Colonic mucosa (tissue), 4 donors: ENCODE measurements at regions not wholly inside any gene's neighbourhood (a gene's known extent, or its start where the extent isn't known, plus 50 kb on each side); places are given as distances from the start of the nearest gene placed in this dataset.

Experiments used
- DNase-seq: peaks from one replicate; pipeline ENCODE4 v3.0.0-alpha.2; 2020
- H3K27ac ChIP-seq: fragments of 200-600 bp; one replicate; pipeline ENCODE4 v1.8.0; 2021
- H3K27me3 ChIP-seq: fragments of 200-600 bp; one replicate; pipeline ENCODE4 v1.8.0; 2021
- H3K36me3 ChIP-seq: fragments of 200-600 bp; one replicate; pipeline ENCODE4 v1.8.0; 2021
- H3K4me1 ChIP-seq: fragments of 200-600 bp; one replicate; pipeline ENCODE4 v1.8.0; 2021; ENCODE audit warnings: mild to moderate bottlenecking
- H3K4me3 ChIP-seq: fragments of 200-600 bp; one replicate; pipeline ENCODE4 v1.8.0; 2021
- H3K9ac ChIP-seq, 2 donors: one replicate each; pipeline ENCODE4 v1.7.0; 2013; ENCODE audit warnings: control low read depth in 2 of 2, low read depth in 2 of 2, low read length in 2 of 2
- H3K9me3 ChIP-seq: fragments of 200-600 bp; one replicate; pipeline ENCODE4 v1.8.0; 2021
- CTCF ChIP-seq: fragments of 200-600 bp; IDR thresholded peaks from one replicate; pipeline ENCODE4 v1.8.0; 2022; ENCODE audit warnings: antibody characterized with exemption, mild to moderate bottlenecking
- intact Hi-C: fragments of 100-400 bp; cut with DNase I; formaldehyde crosslinking; loops from one replicate; pipeline ENCODE4 v1.14.1; 2022
- donor health status: healthy.
- donor health status: DM: no; HTN: no; CAD: no.
- donor health status: DM: no; HTN: no; CAD: no.

GRCh38 chr20:48349656-48350055 lies 478.1 kb downstream of the PREX1 start:
- Histone ChIP-seq H3K9me3 (no peaks in the 10 kb centered on the region), H3K27me3 (no peaks in the 10 kb centered on the region), H3K4me3 (no peak overlapping the region), H3K27ac (no peak overlapping the region), H3K4me1 (no peaks in the 10 kb centered on the region), H3K36me3 (no peaks in the 10 kb centered on the region), H3K9ac (no peak overlapping the region)
- no peak for DNase-seq
- intact Hi-C loops: no loop called here
- TF ChIP-seq CTCF: no peak

GRCh38 chr20:48348022-48348421 lies 479.8 kb downstream of the PREX1 start:
- no peaks in the 10 kb centered on the region for H3K9me3 ChIP-seq
- H3K4me1 ChIP-seq: no peaks in the 10 kb centered on the region
- intact Hi-C loops: no loop called here

GRCh38 chr20:48342822-48343513 lies 484.8 kb downstream of the PREX1 start:
- no peaks in the 10 kb centered on the region for H3K36me3 ChIP-seq

More at GRCh38 chr20:48348022-48348421, 479.8 kb downstream of the PREX1 start:
- no peak overlapping the region for H3K9ac ChIP-seq
- H3K27me3 ChIP-seq: no peaks in the 10 kb centered on the region
- H3K4me3 ChIP-seq: no peak overlapping the region
- no peak for TF ChIP-seq CTCF
- H3K36me3 ChIP-seq: no peaks in the 10 kb centered on the region
- no peak for DNase-seq
- no peak overlapping the region for H3K27ac ChIP-seq

GRCh38 chr20:48340883-48341281 lies 486.9 kb downstream of the PREX1 start:
- Histone ChIP-seq H3K4me3 (no peak overlapping the region), H3K27ac (no peak overlapping the region), H3K4me1 (no peaks in the 10 kb centered on the region), H3K36me3 (no peaks in the 10 kb centered on the region), H3K27me3 (no peaks in the 10 kb centered on the region), H3K9ac (no peak overlapping the region), H3K9me3 (no peaks in the 10 kb centered on the region)
- intact Hi-C loops: no loop called here
- no peak for TF ChIP-seq CTCF
- no peak for DNase-seq

More at GRCh38 chr20:48342822-48343513, 484.8 kb downstream of the PREX1 start:
- no peak for TF ChIP-seq CTCF
- Histone ChIP-seq H3K4me3 (no peak overlapping the region), H3K9ac (no peak overlapping the region), H3K9me3 (no peaks in the 10 kb centered on the region), H3K27me3 (no peaks in the 10 kb centered on the region), H3K27ac (no peak overlapping the region), H3K4me1 (no peaks in the 10 kb centered on the region)
- DNase-seq: no peak
- intact Hi-C loops: no loop called here

- no peak for DNase-seq
- Histone ChIP-seq H3K9me3 (no peaks in the 10 kb centered on the region), H3K27me3 (no peaks in the 10 kb centered on the region), H3K27ac (no peak overlapping the region), H3K36me3 (no peaks in the 10 kb centered on the region), H3K4me3 (no peak overlapping the region), H3K4me1 (no peaks in the 10 kb centered on the region), H3K9ac (no peak overlapping the region)
- intact Hi-C loops: no loop called here
- no peak for TF ChIP-seq CTCF
Observed at GRCh38 chr20:48339986-48340882, 487.6 kb downstream of the PREX1 start.
